ENCODE measurements at regions not wholly inside any gene's neighbourhood (a gene's known extent, or its start where the extent isn't known, plus 50 kb on each side); places are given as distances from the start of the nearest gene placed in this dataset.
"Not testable (repeated sequence)": the region's sequence is repeated elsewhere in the genome, so short reads cannot be mapped to it uniquely, and the experiment has no call there.

DNA sequence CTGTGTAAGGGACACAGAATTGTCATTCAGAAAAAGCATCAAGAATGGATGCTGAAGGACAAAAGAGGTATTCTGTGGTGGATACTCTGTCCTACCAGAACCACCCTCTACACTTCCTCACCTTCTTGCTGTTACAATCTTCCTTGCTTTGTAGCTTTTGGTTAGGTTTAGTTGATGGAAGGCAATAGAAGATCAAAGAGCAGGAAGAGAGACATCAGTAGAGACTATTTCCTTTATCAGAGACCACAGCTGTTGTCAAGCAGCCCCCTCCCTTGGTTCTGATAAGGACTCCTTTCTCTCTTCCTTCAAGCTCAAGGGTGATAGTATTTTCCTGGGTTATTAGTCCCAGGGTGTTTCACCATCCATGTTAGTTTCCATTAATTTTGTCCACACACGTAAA is 84.7 kb upstream of the ALCAM start:
- TF ChIP-seq, protein P1, sequence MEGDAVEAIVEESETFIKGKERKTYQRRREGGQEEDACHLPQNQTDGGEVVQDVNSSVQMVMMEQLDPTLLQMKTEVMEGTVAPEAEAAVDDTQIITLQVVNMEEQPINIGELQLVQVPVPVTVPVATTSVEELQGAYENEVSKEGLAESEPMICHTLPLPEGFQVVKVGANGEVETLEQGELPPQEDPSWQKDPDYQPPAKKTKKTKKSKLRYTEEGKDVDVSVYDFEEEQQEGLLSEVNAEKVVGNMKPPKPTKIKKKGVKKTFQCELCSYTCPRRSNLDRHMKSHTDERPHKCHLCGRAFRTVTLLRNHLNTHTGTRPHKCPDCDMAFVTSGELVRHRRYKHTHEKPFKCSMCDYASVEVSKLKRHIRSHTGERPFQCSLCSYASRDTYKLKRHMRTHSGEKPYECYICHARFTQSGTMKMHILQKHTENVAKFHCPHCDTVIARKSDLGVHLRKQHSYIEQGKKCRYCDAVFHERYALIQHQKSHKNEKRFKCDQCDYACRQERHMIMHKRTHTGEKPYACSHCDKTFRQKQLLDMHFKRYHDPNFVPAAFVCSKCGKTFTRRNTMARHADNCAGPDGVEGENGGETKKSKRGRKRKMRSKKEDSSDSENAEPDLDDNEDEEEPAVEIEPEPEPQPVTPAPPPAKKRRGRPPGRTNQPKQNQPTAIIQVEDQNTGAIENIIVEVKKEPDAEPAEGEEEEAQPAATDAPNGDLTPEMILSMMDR (IDR thresholded peaks at IDR 0.05; ENCODE audit: extremely low read depth, missing control alignments) = no peak
- DNase-seq (ENCODE audit: low spot score) = no peak

DNA sequence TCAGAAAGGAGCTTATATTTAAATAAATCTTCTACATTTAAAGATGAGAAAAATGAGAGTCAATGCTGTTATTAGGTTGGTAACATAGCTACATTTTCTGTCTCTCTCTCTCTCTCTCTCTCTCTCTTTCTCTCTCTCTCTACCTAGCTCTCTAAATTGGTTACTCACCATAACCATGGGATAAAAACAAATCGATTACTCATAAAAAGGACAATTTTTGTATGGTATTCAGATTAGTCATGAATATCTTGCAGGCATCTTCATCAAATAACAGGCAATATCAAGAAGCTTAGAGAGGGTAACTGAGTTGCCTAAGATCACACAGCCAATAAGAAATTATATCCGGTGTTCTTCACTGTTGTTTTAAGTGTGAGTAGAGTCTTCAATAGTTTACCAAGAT is 81.8 kb upstream of the ALCAM start:
- TF ChIP-seq, protein P1 (IDR thresholded peaks at IDR 0.05; ENCODE audit: extremely low read depth, missing control alignments) = no peak
- no peak for DNase-seq (ENCODE audit: low spot score)

DNA sequence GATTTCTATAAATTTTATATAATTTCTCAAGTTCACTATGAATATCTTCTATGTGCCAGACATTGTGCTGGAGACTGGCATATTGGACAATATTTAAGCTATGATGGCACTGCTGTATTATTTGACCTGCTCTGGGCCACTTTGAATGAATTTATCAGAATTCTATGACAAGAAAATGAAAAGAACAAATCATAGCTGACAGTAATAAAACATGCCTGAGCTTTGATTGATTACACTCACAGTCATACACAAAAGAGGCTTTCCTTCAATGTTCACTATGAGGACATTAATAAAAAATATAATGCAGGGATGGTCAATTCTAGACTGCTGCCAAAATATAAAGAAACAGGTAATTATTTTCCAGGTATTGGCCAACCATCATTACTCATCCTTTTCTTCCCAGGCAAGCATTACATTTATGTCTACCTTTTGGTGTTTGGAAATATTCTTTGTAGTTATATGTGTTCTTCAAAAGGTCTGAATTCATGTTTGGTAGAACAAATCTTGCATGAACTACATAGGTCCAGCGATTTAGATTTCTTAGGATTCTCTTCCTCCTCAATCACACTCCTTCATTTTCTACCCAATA is 81.0 kb upstream of the ALCAM start:
- TF ChIP-seq, protein P1 (IDR thresholded peaks at IDR 0.05; ENCODE audit: extremely low read depth, missing control alignments) = no peak
- no peak for DNase-seq (ENCODE audit: low spot score)

DNA sequence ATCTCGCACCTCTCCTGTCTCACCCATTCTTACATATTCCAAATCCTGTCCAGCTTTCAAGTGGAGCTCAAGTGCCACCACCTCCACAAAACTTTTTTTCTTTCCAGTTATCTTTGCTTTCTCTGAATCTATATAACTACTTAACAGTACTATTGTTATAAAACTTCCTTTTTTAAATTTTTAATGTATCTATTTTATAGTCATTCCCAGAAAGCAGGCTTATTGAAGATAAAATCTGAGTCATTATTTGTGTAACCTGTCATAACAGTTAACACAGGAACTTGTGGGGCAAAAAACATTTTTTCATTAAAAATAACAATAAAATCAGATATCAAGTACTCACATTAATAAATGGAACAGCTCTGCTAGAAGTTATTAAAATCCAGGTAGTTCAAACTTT is 73.3 kb upstream of the ALCAM start:
- DNase-seq (ENCODE audit: low spot score) = no peak

DNA sequence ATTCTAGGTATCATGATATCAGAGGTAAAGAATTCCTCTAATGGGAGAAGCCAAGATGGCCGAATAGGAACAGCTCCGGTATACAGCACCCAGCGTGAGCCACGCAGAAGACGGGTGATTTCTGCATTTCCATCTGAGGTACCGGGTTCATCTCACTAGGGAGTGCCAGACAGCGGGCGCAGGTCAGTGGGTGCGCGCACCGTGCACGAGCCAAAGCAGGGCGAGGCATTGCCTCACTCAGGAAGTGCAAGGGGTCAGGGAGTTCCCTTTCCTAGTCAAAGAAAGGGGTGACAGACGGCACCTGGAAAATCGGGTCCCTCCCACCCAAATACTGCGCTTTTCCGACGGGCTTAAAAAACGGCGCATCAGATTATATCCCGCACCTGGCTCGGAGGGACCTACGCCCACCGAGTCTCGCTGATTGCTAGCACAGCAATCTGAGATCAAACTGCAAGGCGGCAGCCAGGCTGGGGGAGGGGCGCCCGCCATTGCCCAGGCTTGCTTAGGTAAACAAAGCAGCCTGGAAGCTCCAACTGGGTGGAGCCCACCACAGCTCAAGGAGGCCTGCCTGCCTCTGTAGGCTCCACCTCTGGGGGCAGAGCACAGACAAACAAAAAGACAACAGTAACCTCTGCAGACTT is 70.4 kb upstream of the ALCAM start:
- DNase-seq (ENCODE audit: low spot score) = not testable (repeated sequence)

More for the DNA sequence above, 73.3 kb upstream of the ALCAM start:
- TF ChIP-seq, protein P1 (IDR thresholded peaks at IDR 0.05; ENCODE audit: extremely low read depth, missing control alignments) = no peak

DNA sequence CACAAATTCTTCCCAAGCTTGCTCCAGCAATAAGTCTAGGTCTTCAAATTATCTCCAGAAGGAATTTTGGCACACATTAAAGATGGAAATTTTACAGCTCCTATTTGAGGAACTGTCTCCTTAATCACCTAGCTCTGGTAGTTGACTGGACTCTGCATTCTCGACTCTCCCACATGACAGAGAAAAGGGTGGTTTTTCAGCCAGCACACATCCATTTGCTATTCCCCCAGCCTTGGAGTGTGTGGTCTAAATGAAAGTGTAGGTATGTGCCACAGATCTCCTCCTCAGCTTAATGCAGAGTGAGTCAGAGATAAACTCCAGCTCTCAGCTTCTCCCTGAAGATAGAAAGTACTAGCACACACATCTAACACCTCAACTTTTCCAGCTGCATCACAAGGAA is 62.2 kb upstream of the ALCAM start:
- no peak for DNase-seq (ENCODE audit: low spot score)
- TF ChIP-seq, protein P1 (IDR thresholded peaks at IDR 0.05; ENCODE audit: extremely low read depth, missing control alignments) = no peak

DNA sequence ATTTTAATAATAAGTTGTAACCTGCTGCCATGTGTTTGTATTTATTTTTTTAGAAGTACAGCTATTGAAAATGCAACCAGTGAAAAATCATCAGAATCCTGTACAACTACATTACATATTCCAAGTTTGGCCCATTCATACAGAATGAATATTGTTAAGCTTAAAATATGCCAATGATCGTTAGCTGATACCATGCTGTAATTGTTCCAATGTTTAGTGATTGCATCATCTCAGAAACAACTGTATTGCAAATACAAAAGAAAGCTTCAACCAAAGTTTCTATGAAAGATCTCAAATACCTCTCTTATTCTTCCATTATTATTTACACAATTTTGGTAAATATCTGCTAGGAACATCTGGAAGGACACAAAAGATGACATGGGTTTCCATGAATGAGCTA is 51.6 kb upstream of the ALCAM start:
- TF ChIP-seq, protein P1 (IDR thresholded peaks at IDR 0.05; ENCODE audit: extremely low read depth, missing control alignments) = no peak

DNA sequence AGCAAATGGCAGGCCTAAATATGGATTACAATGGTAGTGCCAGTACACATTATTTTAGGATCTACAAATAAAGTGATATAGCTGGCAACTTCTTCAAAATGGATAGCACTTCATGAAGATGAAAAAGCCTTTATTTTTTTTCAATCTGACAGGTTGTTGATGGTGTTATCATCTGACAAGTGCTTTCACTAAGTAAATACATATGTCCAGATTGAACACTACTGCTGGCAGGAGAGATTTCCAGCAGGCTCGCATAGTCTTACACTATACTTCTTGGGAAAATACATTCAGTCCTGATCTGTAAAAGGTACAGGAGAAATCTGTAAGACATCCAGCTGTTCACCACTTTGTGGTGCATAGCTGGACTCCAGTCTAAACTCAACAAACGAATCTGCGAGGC is 50.9 kb upstream of the ALCAM start:
- no peak for DNase-seq (ENCODE audit: low spot score)
- TF ChIP-seq, protein P1 (IDR thresholded peaks at IDR 0.05; ENCODE audit: extremely low read depth, missing control alignments) = no peak

More for the DNA sequence above, 51.6 kb upstream of the ALCAM start:
- DNase-seq (ENCODE audit: low spot score) = no peak

Data from GM20000 (cell line).